MM.1S (cell line): ENCODE measurements at regions not wholly inside any gene's neighbourhood (a gene's known extent, or its start where the extent isn't known, plus 50 kb on each side); places are given as distances from the start of the nearest gene placed in this dataset.

ENCODE experiments used
- DNase-seq: peaks from one replicate; pipeline ENCODE4 v3.0.0-alpha.2; 2015
- H2AFZ ChIP-seq: fragments of 300-600 bp; sonication (generic); 2 replicates; pipeline ENCODE4 v1.6.0; 2016; ENCODE audit warnings: antibody characterized with exemption, low read length
- H3F3A ChIP-seq: fragments of 300-600 bp; sonication (generic); 2 replicates; pipeline ENCODE4 v1.6.1; 2016; ENCODE audit warnings: mild to moderate bottlenecking, antibody characterized with exemption, low read length, moderate library complexity, mixed read lengths; ENCODE audit not compliant: insufficient read depth
- H3K27ac ChIP-seq: fragments of 300-600 bp; sonication (generic); 2 replicates; pipeline ENCODE4 v1.5.1; 2016; ENCODE audit warnings: mild to moderate bottlenecking, low read length
- H3K27me3 ChIP-seq: fragments of 300-600 bp; sonication (generic); replicated peaks from 2 replicates; pipeline ENCODE4 v1.6.0; 2016; ENCODE audit warnings: low read length; ENCODE audit not compliant: insufficient read depth
- H3K36me3 ChIP-seq: fragments of 300-600 bp; sonication (generic); replicated peaks from 2 replicates; pipeline ENCODE4 v1.6.1; 2016; ENCODE audit warnings: mild to moderate bottlenecking, low read length, mixed read lengths; ENCODE audit not compliant: insufficient read depth
- H3K4me1 ChIP-seq: fragments of 300-600 bp; sonication (generic); 2 replicates; pipeline ENCODE4 v1.6.1; 2016; ENCODE audit warnings: low read length, mixed read lengths
- H3K4me2 ChIP-seq: fragments of 300-600 bp; sonication (generic); 2 replicates; pipeline ENCODE4 v1.6.0; 2016; ENCODE audit warnings: low read depth, low read length
- H3K4me3 ChIP-seq: fragments of 300-600 bp; sonication (generic); 2 replicates; pipeline ENCODE4 v1.5.1; 2016; ENCODE audit warnings: low read length, mixed read lengths
- H3K79me2 ChIP-seq: fragments of 300-600 bp; sonication (generic); 2 replicates; pipeline ENCODE4 v1.6.1; 2016; ENCODE audit warnings: mixed run types, low read length, mixed read lengths
- H3K9ac ChIP-seq: fragments of 300-600 bp; sonication (generic); 2 replicates; pipeline ENCODE4 v1.6.1; 2016; ENCODE audit warnings: low read length, mixed read lengths
- H3K9me2 ChIP-seq: fragments of 300-600 bp; sonication (generic); replicated peaks from 2 replicates; pipeline ENCODE4 v1.6.1; 2016; ENCODE audit warnings: mild to moderate bottlenecking, low read length, mixed read lengths; ENCODE audit not compliant: insufficient read depth
- H3K9me3 ChIP-seq: fragments of 300-600 bp; sonication (generic); replicated peaks from 2 replicates; pipeline ENCODE4 v1.6.1; 2016; ENCODE audit warnings: mild to moderate bottlenecking, low read length, mixed read lengths; ENCODE audit not compliant: insufficient read depth
- H4K20me1 ChIP-seq: fragments of 300-600 bp; sonication (generic); 2 replicates; pipeline ENCODE4 v1.6.1; 2016; ENCODE audit warnings: mild to moderate bottlenecking, low read length, moderate library complexity, mixed read lengths; ENCODE audit not compliant: insufficient read depth
- EZH2 ChIP-seq: fragments of 300-600 bp; sonication (generic); optimal IDR thresholded peaks from 2 replicates; pipeline ENCODE3; 2017; ENCODE audit warnings: low read depth, mild to moderate bottlenecking, antibody characterized with exemption, low read length, mixed read lengths
- EZH2phosphoT487 ChIP-seq: fragments of 300-600 bp; sonication (generic); IDR thresholded peaks from 2 replicates; pipeline ENCODE4 v1.6.1; 2018; ENCODE audit warnings: antibody characterized with exemption, low read length
- TF ChIP-seq, protein P1 (sequence below): fragments of 300-600 bp; sonication (generic); IDR thresholded peaks from 2 replicates; pipeline ENCODE4 v1.5.1; 2016; ENCODE audit warnings: antibody characterized with exemption, low read length, mixed read lengths

DNA sequence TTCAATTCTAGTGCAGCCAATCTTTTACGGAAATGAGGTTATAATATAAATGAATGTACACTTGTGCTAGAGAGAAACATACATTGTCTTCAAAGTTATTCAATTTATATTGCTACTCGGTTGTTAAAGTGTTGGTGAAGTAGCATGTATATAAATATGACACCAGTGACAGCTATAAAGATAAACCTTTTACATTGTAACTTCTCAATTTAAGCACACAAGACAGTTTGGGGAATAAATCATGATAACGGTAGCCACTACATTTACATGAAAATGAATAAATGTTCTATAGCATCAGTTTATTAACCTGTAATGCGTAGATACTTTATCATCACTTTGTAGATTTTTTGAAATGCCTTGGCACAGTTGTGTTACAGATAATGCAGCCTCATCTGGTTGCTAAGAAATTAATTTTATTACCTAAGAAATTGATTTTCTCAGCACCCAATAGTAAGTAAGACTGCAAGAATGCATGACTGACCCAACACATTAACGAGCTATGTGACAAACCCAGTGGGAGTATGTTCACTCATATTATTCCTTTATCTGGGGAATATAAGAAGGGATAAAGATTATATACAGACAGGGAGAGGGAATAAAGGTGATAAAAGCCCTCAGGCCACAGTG lies 283.9 kb upstream of the NPVF start:
- no peak overlapping the region for H3K27ac ChIP-seq
- no peak for TF ChIP-seq EZH2
- TF ChIP-seq, protein P1, sequence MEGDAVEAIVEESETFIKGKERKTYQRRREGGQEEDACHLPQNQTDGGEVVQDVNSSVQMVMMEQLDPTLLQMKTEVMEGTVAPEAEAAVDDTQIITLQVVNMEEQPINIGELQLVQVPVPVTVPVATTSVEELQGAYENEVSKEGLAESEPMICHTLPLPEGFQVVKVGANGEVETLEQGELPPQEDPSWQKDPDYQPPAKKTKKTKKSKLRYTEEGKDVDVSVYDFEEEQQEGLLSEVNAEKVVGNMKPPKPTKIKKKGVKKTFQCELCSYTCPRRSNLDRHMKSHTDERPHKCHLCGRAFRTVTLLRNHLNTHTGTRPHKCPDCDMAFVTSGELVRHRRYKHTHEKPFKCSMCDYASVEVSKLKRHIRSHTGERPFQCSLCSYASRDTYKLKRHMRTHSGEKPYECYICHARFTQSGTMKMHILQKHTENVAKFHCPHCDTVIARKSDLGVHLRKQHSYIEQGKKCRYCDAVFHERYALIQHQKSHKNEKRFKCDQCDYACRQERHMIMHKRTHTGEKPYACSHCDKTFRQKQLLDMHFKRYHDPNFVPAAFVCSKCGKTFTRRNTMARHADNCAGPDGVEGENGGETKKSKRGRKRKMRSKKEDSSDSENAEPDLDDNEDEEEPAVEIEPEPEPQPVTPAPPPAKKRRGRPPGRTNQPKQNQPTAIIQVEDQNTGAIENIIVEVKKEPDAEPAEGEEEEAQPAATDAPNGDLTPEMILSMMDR, result no peak
- TF ChIP-seq EZH2phosphoT487, result no peak

DNA sequence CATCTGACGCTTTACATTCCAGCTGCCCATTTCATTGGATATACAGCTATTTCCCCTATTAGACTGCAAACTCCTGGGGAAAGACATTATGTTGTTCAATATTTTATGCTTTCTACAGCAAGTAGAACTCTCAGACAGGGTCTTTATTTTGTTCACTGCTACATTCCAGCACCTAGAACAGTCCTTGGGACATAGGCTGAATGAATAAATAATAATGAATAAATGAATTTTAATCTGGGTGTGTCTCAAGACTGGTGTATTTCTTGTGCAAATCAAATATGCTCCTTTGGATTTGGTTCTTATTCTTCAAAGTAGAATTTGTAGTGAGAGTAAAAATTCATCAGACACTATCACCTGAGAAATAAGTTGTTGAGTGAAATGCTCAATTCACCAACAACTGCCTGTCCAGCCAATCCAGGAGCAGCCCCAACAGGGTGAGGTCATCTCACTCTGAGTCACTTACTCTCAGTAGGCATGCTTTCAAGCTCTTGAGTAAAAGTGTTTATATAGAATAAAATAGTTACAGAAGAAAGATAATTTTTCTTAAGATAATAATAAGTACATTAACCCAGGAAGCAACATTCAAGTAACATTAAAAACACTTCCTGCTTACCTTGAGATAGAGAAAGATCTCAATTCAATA lies 287.5 kb upstream of the NPVF start:
- H3K9me2 ChIP-seq, result no peaks in the 10 kb centered on the region
- H3K4me3 ChIP-seq, result no peak overlapping the region
- DNase-seq, result no peak
- no peaks in the 10 kb centered on the region for H4K20me1 ChIP-seq
- H3K27me3 ChIP-seq, result no peaks in the 10 kb centered on the region
- H3K4me2 ChIP-seq, result no peak overlapping the region
- no peaks in the 10 kb centered on the region for H3K36me3 ChIP-seq
- H2AFZ ChIP-seq, result no peak overlapping the region
- H3K79me2 ChIP-seq, result no peaks in the 10 kb centered on the region
- H3F3A ChIP-seq, result no peaks in the 10 kb centered on the region
- H3K27ac ChIP-seq, result no peak overlapping the region
- no peaks in the 10 kb centered on the region for H3K9me3 ChIP-seq
- H3K4me1 ChIP-seq, result no peaks in the 10 kb centered on the region
- no peak overlapping the region for H3K9ac ChIP-seq
- TF ChIP-seq, protein P1, result no peak
- TF ChIP-seq EZH2 (no peak), EZH2phosphoT487 (no peak)

More for the DNA sequence above, 283.9 kb upstream of the NPVF start:
- Histone ChIP-seq H3K79me2 (no peaks in the 10 kb centered on the region), H3K9me2 (no peaks in the 10 kb centered on the region), H3K9me3 (no peaks in the 10 kb centered on the region), H3K27me3 (no peaks in the 10 kb centered on the region), H3K4me1 (no peaks in the 10 kb centered on the region), H3K4me2 (no peak overlapping the region), H3F3A (no peaks in the 10 kb centered on the region), H3K9ac (no peak overlapping the region), H2AFZ (no peak overlapping the region), H3K4me3 (no peak overlapping the region), H3K36me3 (no peaks in the 10 kb centered on the region), H4K20me1 (no peaks in the 10 kb centered on the region)
- no peak for DNase-seq

DNA sequence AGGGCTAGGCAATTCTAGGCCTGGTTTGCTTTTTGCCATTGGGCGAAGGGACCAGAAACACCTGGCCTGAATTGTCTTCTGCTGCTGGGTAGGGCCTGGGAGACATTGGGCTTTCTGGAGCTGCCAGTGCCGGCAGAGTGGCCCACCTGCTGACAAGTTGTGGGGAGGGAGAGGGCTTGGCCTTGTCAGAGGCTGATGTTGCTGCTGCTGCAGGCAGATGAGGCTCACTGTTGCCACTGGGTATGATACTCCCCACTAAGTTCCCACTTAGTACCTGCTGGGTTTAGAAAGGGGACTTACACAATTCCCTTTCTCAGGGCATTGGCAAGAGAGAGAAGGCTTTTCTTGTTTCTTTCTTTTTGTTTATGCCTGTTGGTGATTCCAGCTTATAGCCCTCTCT lies 289.6 kb upstream of the NPVF start:
- H3K79me2 ChIP-seq, result no peaks in the 10 kb centered on the region
- H3K4me2 ChIP-seq, result no peak overlapping the region
- no peaks in the 10 kb centered on the region for H4K20me1 ChIP-seq
- peaks cover 11% of the 10 kb centered on the region for H3K4me1 ChIP-seq
- no peaks in the 10 kb centered on the region for H3K27me3 ChIP-seq
- no peak for DNase-seq
- H3K9me2 ChIP-seq, result no peaks in the 10 kb centered on the region
- H3K4me3 ChIP-seq, result no peak overlapping the region
- H3K9ac ChIP-seq, result no peak overlapping the region
- H2AFZ ChIP-seq, result no peak overlapping the region
- H3K27ac ChIP-seq, result no peak overlapping the region
- TF ChIP-seq, protein P1, result no peak
- no peaks in the 10 kb centered on the region for H3K9me3 ChIP-seq
- no peaks in the 10 kb centered on the region for H3K36me3 ChIP-seq
- H3F3A ChIP-seq, result 0 out of 2 replicates have a peak, but pooled peaks cover 3% of the 10 kb centered on the region
